T-helper 1 cell treated with Interleukin-12 subunit alpha and Interleukin-12 subunit beta and Interleukin-4 antibody, amounts not matched to agents 30 ng/mL and 1 ng/mL, for 36 hours (primary cell): ENCODE measurements at regions not wholly inside any gene's neighbourhood (a gene's known extent, or its start where the extent isn't known, plus 50 kb on each side); places are given as distances from the start of the nearest gene placed in this dataset.

Experiments used
- intact Hi-C: fragments of 100-400 bp; cut with micrococcal nuclease; formaldehyde crosslinking; loops from one replicate; pipeline ENCODE4 v1.15.1; 2024

DNA sequence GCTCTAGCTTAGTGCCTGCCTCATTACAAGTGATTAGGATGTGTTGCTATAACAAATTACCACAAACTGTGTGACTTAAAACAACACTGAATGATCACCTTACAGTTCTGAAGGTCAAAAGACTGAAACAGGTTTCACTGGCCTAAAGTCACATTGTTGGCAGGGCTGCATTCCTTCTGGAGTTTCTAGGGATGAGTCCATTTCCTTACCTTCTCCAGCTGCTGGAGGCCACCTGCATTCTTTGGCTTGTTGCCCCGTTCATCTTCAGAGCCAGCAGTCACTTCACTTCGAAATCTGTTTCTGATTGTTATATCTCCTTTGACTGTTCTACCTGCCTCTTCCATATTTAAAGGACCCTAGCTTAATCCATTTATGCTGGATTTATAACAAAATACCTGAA, 69.4 kb upstream of the MTPN start:
- intact Hi-C loops: no loop called here

DNA sequence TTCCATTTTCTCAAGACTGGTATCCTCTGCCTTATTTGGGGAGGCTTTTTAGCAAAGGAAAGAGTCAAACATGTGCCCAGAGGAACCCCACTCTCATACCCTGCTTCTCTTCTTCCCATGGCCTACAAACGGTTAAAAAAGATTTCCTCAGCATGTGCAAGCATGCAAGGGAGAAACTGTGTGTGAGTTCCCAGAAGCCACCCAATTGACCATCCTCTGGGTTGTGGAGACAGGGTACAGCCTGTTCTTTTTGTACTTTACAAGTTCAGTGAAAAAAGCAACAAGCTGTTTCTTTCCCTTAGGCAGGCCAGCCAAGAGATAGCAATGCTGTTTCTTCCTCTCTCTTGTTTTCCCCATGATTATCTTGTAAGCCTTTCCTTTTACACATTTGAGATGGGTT, 68.8 kb upstream of the MTPN start:
- intact Hi-C loops: no loop called here

DNA sequence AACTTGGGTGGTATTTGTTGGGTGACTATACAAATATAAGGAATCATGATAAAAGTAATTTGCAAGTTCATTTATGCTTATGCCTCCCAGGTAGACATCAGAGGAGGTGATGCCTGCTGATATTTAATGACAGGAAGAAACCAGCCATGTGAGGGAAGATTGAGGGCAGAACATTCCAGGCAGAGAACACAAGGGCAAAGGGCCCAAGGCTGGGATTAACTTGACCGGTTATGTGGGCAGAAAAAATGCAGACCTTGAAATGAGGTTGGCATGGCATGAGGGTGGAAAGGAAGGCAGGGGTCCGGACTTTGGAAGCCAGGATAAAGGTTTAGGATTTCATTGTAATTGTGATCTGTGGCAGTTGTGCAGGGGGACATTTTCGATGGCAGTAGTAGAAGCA, 68.0 kb upstream of the MTPN start:
- intact Hi-C loops: no loop called here

DNA sequence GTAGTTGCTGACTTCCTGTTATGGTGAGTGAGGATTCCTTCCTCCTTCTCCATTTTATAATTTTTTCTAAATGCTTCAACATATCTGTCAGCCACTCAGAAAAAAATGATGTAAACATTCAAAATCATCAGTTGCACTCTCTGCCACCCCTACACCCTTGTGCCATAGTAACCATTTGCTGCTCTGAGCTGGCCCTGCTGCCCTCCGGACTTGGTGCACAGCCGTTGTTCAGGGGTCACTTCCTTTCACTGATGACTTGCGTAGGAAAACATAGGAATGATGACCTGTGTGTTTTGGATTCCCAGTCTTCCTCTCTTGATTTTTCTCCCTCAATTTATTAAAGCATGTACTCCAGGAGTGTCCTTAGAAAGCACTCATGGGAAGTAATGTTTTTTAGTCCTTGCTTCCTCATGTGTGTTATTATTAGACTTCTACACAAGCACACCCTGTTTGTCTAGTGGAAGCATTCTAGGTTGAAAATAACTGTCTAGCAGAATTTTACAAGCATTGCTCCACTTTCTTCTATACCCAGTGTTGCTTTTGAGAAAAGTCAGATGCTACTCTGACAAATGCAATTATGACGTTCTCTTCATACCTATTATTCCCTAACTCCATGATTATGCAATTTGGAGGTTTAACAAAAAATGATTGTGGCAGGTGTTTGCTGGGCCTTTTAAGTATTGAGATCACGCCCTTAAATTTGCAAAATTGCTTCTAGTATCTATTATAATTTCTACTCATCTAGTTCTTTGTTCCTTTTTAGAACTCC, 62.6 kb upstream of the MTPN start:
- intact Hi-C loops: no loop called here

DNA sequence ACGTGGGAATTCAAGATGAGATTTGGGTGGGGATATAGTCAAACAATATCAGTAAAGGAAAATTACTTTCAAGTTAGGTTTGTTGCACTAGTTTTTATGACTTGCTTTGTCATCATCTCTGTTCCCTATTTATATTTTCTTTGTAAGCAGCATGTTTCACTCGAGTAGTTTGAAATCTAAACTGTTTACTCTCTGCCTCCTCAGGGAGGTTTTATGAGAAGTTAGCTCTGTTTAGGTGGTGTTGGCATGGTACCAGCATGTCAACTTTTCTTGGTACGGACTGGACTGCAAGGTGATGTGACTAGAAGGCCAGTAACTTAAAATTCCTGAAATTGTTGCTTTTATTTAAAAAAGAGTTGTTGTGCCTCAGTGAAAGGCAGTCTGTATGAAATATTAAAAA, 59.2 kb upstream of the MTPN start:
- intact Hi-C loops: no loop called here

DNA sequence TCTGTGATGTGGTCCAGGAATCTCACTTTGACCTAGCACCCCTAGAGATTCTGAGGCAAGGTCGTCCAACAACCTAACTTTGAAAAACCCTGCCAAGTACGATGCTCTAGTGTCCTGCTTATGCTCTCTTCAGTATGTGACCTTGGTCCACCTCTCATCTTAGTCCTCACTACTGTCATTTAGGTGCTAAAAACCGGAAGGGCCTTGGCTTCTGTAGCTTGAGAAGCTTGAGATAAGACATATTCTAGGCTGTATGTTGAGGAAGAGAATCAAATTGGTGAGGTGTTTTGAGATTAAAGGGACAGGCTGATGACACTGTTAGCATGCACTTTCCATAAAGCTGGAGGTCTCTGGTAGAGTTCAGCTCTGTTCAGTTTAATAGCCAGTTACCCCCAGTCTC, 57.0 kb upstream of the MTPN start:
- intact Hi-C loops: no loop called here

DNA sequence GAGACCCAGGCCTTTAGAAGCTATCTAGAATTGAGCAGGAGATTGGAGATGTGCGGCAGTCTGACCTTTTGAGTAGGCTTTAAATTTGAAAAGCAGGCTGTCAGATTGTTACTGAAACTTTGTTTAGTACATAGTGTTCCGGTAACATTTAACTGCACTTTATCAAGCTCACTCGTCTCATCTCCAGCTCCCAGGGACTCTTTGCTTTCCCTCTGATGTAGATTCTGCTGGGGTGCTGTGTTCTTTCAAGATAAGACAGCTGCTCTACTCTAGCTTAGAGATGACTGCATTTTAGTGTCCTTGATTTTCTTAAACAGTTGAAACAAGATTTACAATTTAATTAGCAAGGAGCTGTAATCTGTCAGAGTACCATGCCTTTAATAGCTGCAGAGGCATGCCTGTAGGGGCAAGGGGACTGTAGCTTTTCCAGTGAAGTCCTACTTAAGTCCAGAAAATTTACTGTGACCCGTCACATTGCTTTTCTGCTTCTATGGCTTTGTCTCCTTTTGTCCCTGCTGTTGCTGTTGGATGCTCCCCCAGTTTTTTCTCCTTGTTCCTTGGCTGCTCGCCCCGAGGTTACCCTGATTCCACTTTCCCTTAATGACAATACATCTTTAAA, 56.4 kb upstream of the MTPN start:
- intact Hi-C loops: no loop called here

DNA sequence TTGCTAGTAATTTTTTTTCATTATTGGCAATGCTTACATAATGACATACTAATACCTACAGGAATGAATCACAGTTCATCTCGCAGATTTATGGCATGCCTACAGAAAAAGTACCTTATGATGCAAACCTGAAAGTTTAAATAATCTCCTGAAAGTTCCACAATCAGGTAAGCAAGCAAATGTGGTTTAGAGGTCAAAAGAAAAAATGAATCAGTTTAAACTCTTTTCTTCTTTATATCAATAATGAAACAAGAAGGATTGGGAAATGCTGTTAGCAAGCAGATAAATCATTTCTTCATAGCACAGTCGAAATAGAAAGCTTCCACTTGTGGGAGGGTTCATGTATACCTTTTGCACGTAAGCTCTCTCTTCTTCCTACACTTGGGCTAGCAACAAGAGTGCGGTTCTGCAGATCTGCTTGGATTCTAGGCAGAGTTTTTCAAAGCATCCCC, 53.7 kb upstream of the MTPN start:
- intact Hi-C loops: no loop called here

DNA sequence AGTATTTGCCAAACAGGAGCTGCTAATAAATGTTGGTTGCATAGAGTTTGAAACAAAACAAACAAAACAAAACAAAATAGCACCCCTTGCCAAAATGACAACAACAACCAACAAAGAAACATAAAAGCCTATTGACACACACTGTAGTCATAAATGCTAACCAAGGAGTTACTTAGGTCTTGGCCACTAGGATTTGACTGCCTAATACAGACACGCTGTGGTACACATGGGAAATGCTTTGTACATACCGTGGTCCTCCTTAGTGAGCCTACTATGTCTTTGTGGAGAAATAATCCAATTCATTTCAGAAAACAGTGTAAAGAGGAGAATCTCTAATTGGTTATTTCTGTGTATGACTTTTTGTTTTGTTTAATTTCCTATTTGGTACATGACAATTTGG, 53.2 kb upstream of the MTPN start:
- intact Hi-C loops: no loop called here

DNA sequence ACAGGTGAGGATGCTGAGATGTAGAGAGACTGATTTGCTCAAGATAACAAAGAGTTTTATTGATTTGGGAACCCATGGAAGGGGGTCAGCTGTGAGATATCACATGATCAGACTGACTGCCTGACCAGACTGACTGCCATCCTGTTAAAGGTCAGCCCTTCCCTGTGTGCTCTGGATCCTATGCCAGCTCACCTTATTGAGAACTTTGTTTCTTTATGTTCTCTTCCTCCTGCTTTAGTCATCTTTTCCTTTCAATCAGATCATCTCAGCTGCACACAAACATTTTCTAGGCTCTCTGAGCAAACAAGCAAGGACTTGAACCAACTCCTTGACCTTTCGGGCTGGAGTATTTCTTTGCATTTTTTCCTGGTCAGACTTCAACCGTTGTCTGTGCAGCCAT, 50.0 kb upstream of the MTPN start:
- intact Hi-C loops: no loop called here
